ENCODE measurements at regions not wholly inside any gene's neighbourhood (a gene's known extent, or its start where the extent isn't known, plus 50 kb on each side); places are given as distances from the start of the nearest gene placed in this dataset.

DNA sequence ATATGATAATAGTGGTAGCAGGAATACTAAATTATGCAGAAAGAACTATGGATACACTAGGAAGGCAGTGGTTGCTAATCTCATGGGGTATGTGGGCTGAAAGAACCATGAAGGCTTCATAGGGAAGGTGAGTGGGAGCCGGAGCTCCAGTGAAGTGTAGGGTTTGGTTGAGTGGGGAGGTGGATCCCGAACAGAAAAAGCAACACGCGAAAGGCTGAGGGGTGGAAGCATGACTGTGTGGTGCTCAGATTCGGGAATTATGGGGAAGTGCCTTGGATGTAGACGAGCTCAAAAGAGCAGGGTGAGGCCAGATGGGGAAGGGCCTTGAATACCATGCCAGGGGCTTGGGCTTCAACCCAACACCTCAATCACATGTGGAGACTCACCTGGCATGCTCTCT, 715.1 kb downstream of the TYW1 start:
- no peak for DNase-seq

DNA sequence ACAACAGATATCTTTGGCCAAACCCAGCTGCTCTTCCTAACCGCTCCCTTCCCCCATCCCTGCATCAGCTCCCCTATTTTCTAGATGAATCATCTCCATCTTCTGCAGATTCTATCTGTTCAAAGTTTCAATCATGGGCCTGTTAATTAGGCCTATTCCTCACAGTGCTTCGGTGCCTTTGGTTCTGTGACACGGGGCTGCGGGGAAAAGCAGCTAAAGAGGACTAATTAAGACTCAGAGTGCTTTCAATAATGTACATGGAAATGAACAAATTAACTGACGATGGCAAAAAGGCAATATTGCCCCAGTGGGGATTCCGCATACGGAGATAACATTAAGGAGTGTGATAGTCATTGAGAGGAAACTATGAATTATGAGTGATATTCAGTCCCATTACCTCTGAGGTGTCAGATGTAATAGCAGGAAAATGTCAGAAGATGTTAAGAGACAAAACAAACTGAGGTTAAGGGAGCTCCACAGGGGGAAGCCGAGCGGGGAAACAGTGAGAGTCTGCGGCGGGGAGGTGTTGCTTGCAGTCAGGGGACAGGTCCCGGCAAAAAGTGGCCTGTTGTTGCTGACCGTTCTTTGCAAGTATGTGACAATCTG, 716.9 kb downstream of the TYW1 start:
- no peak for DNase-seq

DNA sequence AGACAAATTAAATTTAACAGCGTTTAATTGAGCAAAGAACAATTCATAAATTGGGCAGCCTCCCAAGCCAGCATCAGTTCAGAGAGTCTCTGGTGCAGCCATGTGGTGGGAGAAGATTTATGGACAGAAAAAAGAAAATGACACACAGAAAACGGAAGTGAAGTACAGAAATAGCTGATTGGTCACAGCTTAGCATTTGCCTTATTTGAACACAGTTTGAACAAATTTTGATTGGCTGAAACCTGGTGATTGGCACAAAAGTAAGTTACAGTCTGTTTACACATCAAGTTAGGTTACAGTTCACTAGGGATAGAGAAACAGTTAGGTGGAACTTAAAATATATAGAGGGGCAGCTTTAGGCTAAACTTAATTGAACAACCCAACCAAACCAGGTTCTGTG, 720.1 kb downstream of the TYW1 start:
- no peak for DNase-seq

DNA sequence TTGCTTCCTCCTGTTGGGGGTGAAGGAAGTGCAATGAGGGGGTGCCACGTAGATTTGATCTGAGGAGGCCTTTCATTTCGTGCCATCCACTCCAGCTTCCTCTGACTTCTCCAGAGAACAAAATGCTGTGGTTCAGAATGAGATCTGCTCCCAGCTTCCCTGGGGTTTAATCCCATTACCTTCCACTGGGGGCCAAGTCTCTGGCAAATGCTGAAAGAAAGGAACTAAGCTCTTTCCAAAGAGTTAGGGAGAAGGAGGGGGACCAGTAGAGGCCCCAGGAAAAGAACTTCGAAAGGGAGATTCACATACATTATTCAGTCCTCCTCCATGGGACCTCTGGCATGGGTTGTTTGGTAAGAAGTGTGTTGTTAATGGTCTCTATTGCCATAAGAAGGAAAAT, 727.0 kb downstream of the TYW1 start:
- DNase-seq: no peak

DNA sequence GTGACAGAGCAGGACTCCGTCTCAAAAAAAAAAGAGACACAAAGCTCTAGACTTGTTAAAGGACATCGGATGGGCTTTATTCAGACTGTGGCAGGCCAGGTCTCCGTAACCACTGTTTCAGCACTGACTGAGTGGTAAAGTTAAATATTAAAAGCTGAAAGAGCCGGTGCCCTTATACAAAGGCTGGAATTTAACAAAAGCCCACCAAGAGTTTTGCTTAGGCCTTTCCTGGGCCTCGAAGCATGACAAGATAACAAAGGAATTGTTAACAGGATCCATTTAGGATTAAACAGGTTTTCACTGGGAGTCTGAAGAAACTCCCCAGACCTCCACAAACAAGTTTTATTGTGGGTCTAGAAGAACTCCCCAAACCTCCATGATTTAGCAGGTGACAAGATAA, 727.8 kb downstream of the TYW1 start:
- no peak for DNase-seq

DNA sequence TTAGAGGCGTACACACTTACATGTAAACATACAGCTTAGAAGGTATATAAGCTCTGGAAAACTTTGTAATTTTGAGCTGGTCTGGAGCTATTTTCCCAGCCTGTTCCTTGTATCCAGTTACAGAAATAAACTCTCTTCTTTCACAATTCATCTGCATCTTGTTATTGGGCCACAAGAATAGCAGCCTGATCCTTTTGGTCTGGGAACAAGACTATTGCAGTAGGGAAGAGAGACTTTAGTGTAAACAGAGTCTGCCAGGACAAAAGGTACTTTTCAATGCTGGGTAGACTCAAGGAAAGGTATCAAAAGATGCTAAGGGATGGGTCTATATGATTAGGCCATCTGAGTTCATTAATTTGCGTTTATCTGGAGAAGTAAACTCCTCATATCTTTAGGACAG, 728.3 kb downstream of the TYW1 start:
- DNase-seq: no peak

DNA sequence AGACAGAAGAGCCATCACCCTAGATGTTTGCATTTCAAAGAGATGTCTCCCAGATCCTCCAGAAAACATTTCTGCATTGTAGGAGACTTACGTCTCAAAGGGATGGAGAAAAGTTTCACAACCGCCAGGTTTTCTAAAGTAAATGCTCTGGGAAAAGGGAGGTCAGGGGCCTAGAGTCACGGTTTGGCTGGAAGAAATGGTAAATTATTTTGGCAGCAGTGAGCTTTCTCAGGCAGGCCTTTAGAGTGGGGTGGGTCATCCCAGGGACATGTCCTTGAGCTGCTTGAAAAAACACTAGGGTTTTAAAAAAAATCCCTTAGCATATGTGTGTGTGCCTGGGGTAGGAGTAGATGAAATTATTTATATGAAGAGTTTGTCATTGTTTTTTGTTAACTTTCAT, 728.8 kb downstream of the TYW1 start:
- no peak for DNase-seq

DNA sequence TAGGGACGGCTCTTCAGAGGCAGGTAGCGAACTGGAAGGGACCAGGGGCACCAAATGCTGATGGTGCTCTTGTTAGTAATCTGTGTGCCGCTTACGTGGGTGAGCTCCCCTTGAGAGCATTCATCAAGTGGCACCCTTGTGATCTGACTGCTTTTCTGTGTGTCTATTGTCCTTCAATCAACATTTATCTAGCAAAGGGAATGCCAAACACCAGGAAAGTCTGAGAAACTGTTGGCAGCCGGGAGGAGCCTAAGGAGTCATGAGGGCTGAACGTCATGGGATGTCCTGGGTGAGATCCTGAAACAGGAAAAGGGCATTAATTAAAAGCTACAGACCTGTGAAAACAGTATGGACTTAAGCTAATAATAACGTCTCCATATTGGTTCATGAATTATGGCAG, 733.1 kb downstream of the TYW1 start:
- no peak for DNase-seq

DNA sequence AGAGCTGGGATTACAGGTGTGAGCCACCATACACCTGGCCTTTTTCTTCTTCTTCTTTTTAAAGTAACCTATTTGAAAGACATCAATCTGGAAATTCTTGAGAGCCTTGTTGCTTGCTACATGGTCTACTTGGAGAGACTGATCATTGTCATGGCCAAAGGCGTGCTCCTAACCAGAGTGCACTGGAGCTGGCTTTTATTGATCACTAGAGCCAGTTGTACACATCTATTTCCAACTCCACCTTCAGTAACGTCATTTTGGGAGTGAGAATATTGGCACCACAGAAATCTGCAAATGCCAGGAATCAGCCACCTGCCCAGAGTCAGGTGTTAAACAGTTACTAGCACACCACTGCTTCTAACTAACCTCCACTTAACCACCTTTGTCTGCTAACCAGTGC, 735.1 kb downstream of the TYW1 start:
- DNase-seq: no peak

DNA sequence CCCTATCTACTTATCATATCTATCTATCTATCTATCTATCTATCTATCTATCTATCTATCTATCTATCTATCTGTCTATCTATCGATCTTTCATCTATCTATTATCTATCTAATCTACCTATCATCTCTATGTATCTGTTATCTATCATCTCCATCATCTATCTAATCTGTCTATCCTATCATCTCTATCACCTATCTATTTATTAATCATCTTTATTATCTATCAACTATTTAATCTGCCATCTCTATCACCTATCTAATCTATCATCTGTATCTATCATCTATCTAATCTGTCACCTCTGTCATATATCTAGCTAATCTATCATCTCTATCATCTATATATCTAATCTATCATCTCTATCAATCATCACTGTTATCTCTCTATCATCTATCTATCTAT, 736.3 kb downstream of the TYW1 start:
- no peak for DNase-seq

DNA sequence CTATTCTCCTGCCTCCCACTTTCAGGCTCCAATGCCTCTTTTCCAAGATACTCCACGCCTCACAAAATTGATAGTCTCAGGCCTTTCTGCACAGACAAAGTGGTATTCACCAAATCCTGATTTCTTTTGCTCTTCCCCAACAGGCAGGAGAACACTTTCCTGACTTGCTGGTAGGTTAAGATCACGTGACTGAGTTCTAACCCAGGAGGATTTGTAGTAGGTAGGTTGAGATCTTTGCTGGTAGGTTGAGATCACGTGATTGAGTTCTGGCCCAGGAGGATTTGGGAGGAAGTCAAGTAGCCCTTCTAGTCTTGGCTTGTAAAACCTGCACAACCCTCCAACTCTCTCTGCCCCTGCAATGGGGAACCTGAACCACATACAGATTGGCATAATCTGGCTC, 741.5 kb downstream of the TYW1 start:
- no peak for DNase-seq

DNA sequence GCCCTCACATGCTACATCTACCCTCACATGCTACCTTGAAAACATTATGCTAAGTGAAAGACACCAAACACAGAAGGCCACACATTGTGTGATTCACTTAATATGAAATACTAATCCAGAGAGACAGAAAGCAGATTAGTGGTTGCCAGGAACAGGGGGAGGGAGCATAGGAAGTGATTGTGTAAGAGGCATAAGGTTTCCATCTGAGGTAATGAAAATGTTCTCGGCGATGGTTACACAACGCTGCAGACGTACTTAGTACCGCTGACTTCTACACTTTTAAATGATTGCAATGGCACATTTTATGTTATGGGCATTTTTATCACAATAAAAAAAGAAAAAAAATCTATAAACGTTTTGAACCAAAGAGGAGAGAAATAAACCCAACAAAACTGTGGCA, 742.3 kb downstream of the TYW1 start:
- DNase-seq: no peak

DNA sequence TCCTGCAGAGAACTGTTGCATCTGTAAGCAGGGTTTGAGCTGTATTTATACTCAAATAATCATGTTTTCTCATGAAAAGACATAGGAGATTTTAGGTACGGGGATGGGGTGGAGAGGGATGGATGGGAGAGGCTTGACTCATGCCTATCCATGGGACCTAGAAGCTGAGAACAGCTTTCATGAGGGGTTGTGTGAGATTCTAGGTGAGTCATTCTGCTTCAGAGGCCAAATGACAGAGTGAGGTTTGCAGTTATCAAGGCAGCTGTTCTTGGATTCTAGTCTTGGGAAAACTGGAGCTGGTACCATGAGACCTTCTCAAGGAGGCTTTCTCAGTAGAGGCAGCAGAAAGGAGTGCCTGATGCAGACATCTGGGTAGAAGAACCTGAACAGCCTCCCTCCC, 746.9 kb downstream of the TYW1 start:
- no peak for DNase-seq

DNA sequence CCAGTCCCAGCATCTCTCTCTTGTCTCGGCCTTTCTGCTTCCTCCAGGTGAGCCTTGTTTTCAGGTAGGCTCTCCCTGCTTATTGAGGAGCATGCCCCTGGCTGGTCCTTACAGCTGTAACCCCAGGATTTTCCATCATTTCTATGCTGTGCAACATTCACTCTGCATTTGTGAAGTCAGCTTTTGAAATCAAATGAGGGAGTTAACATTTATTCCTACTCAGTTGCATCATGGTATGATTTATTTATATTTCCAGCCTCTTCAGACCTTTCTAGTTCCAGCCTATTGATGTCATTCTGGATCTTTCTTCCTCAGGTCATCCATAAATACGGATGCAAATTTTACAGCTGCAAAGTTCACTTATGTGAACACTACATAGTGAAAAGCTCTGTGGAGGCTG, 755.6 kb downstream of the TYW1 start:
- DNase-seq: no peak

DNA sequence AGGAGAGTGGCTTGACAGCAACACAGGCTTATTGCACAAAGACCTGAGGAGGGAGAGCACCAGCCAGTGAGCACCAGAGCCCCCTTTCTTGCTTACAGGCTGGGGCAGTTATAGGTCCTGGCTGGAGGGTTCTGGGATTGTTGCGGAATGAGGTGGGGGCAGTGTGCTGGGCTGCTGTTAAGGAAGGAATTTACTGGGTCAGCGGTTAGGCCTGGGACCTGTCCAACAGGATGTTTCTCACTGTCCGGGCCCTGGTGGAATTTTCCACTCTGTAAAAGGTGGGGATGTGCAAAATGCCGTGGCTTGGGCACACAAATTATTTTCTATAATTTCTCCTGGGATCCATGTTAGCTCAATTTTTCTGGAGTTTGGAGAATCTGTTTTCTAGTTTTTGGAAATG, 757.3 kb downstream of the TYW1 start:
- DNase-seq: no peak

DNA sequence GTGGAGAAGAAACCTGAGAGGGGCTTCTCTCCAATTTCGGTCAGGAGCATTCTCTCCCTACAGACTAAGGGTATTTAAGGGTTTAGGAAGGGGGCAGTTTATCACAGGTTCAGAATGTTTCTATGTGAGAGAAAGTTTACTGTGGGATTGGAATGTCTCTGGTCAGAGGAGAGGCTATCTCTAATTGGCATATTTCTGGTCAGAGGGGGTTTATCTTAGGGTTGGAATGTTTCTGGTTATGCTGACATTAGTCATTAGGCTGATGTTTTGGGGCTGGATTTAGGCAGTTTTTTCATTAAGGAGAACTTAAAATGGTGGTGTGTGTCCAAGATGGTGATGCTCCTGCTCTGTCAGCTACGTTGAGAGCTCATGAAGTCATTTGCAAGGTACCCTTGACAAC, 758.0 kb downstream of the TYW1 start:
- DNase-seq: no peak

DNA sequence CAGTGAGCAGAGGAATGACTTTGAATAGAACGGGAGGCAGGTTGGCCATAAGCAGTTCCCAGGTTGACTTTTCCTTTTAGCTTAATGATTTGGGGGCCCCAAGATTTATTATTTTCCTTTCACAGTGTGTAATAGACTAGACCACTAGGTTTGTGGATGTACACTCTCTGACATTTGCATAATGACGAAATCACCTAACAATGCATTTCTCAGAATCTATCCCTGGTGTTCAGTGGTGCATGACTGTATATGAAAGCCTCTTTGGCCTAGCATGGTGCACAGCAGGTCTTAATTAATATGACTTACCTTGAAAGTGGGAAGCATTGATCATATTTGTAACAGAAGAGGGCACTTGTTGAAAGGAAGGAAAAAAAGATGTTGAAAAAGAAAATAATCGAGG, 761.9 kb downstream of the TYW1 start:
- no peak for DNase-seq

DNA sequence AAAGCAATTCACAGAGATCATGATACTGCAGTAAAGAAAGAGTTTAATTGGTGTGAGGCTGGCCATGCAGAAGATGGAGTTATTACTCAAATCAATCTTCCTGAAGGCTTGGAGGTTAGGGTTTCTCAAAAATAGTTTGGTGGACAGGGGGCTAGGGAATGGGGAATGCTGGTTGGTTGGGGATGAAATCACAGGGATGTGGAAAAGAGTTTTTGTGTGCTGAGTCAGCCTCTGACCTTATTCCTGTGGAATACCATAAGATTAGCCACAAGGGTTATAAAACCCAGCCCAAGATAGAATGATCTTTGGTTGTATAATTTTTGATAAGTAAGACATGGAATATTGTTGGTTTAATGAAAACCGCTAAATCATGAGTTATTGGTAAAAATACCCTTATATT, 764.3 kb downstream of the TYW1 start:
- no peak for DNase-seq

DNA sequence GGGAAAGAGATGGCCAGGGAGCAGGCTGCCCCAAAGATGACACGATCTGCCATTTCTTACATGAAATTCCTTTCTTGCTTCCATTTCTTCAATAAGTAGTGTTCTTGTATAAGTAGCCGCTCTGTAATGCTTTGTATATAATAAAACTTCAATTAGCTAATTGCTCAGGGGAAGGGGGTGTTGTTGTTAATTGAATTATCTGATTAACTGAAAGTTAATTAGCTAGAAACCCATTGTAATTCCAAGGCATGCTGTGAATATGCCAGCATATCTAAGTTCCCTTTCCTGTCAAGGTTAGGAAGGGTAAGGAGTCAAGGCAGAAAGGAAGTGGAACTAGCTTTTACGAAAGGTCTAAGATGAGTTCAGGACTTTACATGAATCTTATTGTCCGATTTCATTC, 765.9 kb downstream of the TYW1 start:
- DNase-seq: no peak

DNA sequence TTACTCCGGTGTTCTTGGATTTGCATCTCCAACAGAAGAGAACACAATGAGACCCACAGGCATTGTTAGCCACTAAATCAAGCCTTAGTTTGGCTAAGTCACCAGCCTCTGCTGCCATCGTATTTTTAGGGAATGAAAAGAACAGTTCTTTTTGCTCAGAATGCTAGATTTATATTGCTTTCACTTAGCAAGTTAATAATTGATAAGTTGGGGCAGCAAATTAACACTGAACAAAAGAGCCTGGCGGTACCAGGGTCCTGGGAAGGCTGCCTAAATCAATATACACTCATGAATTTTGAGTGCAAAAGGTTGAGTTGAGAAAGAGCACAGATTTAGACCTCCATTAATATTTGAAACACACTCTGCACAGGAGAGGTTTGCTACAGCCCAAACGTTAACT, 767.7 kb downstream of the TYW1 start:
- no peak for DNase-seq

DNA sequence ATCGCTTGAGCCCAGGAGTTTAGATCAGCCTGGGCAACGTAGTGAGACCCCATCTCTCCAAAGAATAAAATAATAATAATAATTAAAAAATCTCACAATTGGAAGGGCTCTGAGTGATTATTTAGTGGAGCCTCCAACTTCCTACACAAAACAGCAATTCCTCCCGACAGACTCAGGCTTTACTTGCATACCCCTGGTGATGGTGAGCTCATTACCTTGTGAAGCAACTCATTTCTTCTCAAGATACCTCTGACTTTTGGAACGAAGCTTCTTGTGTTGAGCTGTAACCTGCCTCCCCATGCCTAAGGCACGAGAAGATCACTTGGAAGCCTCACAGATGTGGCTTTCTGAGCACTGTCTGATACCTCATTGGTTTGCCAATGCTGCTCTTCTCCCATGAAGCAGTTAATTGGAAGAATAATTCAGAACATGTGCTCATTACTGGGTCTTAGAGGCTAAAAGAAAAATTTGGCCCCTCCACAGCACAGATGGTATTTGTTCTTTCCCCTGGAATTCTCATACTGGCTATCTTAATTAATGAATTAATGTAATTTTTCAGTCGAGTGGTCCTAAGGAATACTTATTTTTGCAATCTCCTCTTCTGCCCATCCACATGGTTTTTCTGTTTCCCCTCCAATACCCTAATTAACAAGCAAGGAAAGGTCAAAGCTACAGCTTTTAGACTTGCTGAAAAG, 769.0 kb downstream of the TYW1 start:
- DNase-seq: no peak

DNA sequence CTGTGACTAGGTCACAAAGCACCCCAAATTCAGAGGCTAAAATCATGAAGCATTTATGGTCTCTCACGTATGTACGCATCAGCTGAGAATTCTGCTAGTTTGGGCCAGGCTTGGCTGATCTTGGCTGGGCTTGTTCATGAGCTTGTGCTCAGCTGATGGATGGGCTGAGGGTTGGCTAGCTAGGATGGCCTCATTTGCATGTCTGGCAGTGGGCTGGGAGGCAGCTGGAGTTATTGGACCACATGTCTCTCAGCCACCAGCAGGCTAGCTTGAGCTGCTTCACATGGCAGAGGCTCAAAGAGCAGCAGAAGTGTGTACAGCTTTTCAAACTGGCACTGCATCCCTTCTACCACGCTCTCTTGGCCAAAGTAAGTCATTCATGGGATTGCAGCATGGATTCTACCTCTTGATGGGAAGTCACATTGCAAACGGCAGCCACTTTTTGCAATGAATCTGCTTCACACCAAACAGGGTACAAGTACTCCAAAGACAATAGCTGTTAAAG, 770.3 kb downstream of the TYW1 start:
- no peak for DNase-seq

DNA sequence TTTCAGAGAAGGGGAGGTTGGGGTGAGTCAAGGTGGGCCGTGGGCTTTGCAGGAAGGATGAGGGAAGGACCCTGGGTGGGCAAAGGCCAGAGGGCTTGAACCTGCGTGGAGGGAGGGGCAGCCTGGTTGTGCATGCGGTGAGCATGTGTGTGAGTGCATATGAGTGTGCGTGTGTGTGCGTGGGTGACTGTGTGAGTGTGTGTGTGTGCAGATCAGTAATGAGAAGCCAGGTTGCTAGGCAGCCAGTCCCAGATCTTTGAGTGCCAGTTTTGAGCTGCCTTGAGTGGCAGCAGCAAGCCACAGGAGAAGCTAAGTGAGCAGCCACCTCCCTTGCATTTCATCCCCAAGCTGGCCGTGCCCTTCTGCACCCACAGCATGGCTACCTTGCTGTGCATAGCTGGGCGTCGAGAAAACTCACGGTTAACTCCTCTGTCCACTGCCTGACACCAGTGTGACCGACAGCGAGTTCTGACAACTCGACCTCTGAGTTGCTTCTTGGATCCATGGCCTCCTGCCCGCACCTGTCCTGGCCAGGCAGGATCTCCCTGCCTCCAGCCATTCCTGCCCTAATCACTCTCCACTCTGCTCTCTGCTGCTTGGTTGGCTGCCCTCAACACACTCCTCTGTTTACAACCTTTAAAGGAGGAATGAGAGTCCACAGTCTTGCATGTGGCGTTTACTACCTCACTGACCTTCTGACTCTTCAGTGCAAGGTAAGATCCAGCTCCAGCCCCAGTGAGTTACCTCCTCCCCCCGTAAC, 775.4 kb downstream of the TYW1 start:
- no peak for DNase-seq

DNA sequence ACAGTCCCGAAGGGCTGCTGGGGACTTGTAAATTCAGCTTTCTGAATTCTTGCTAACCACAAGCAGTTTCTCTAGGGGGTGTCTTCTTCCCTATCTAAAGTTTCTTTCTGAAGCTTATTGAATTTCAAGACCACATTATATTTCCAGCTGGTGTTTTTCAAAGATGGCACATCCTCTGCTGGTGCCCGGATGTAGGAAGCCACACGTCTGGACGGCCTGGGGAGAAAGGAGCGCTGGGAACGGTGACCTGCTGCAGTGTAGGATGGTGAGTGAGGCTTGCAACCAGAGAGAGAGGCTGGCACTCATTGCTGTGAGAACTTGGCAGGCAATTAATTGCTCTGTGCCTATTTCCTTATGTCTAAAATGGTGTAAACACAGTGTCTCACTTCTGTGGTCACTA, 776.4 kb downstream of the TYW1 start:
- DNase-seq: no peak

All from NCI-H146 (cell line).